ENCODE measurements at regions not wholly inside any gene's neighbourhood (a gene's known extent, or its start where the extent isn't known, plus 50 kb on each side); places are given as distances from the start of the nearest gene placed in this dataset.

- no peak for TF ChIP-seq EMX1 (CRISPR knock-in tag; IDR thresholded peaks at IDR 0.05)
- TF ChIP-seq, protein P1, sequence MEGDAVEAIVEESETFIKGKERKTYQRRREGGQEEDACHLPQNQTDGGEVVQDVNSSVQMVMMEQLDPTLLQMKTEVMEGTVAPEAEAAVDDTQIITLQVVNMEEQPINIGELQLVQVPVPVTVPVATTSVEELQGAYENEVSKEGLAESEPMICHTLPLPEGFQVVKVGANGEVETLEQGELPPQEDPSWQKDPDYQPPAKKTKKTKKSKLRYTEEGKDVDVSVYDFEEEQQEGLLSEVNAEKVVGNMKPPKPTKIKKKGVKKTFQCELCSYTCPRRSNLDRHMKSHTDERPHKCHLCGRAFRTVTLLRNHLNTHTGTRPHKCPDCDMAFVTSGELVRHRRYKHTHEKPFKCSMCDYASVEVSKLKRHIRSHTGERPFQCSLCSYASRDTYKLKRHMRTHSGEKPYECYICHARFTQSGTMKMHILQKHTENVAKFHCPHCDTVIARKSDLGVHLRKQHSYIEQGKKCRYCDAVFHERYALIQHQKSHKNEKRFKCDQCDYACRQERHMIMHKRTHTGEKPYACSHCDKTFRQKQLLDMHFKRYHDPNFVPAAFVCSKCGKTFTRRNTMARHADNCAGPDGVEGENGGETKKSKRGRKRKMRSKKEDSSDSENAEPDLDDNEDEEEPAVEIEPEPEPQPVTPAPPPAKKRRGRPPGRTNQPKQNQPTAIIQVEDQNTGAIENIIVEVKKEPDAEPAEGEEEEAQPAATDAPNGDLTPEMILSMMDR (IDR thresholded peaks at IDR 0.05), result no peak
- TF ChIP-seq MLX (CRISPR knock-in tag; IDR thresholded peaks at IDR 0.05), result no peak
- no peak for TF ChIP-seq NR3C1 (CRISPR knock-in tag; conservative IDR thresholded peaks at IDR 0.05; ENCODE audit: low read depth)
- no peak for TF ChIP-seq ATF1 (CRISPR knock-in tag; IDR thresholded peaks at IDR 0.05)
- TF ChIP-seq CREB1 (CRISPR knock-in tag; IDR thresholded peaks at IDR 0.05), result no peak
- TF ChIP-seq ESRRA (CRISPR knock-in tag; IDR thresholded peaks at IDR 0.05; ENCODE audit: borderline replicate concordance), result no peak
- no peak for TF ChIP-seq NFYB (CRISPR knock-in tag; conservative IDR thresholded peaks at IDR 0.05; ENCODE audit: low read depth)
- no peak for TF ChIP-seq ELF4 (CRISPR knock-in tag; IDR thresholded peaks at IDR 0.05; ENCODE audit: low read depth)
- no peak for TF ChIP-seq ZNF423 (CRISPR knock-in tag; IDR thresholded peaks at IDR 0.05)
- TF ChIP-seq, protein P2, sequence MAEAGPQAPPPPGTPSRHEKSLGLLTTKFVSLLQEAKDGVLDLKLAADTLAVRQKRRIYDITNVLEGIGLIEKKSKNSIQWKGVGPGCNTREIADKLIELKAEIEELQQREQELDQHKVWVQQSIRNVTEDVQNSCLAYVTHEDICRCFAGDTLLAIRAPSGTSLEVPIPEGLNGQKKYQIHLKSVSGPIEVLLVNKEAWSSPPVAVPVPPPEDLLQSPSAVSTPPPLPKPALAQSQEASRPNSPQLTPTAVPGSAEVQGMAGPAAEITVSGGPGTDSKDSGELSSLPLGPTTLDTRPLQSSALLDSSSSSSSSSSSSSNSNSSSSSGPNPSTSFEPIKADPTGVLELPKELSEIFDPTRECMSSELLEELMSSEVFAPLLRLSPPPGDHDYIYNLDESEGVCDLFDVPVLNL (CRISPR knock-in tag; IDR thresholded peaks at IDR 0.05; ENCODE audit: borderline replicate concordance, low read depth), result no peak
- TF ChIP-seq ZNF281 (CRISPR knock-in tag; IDR thresholded peaks at IDR 0.05), result no peak
- TF ChIP-seq ZNF138 (CRISPR knock-in tag; conservative IDR thresholded peaks at IDR 0.05), result no peak
- no peak for TF ChIP-seq OVOL2 (CRISPR knock-in tag; IDR thresholded peaks at IDR 0.05; ENCODE audit: borderline replicate concordance)
- no peak for TF ChIP-seq SOX15 (CRISPR knock-in tag; IDR thresholded peaks at IDR 0.05)
- no peak for TF ChIP-seq ZNF532 (CRISPR knock-in tag; IDR thresholded peaks at IDR 0.05; ENCODE audit: borderline replicate concordance)
- ChIA-PET POLR2A (no interaction called here), CTCF (no interaction called here)
- DNase-seq (ENCODE audit: low spot score) (no peak), ATAC-seq (no peak)
- H3K4me1 Mint-ChIP-seq, result peaks cover 8% of the 10 kb centered on the region; the same call in 1 of the 2 replicates
- no peaks in the 10 kb centered on the region for H3K27me3 Mint-ChIP-seq (ENCODE audit: low read depth)
- H3K4me3 Mint-ChIP-seq, result no peak overlapping the region
- peaks cover 7% of the 10 kb centered on the region for H3K36me3 Mint-ChIP-seq
- H3K9me3 Mint-ChIP-seq, result peaks cover 16% of the 10 kb centered on the region
- no peak overlapping the region for H3K27ac Mint-ChIP-seq
These were observed 343.4 kb upstream of the PAPPA start for GRCh38 chr9:115810166-115810565.

DNA sequence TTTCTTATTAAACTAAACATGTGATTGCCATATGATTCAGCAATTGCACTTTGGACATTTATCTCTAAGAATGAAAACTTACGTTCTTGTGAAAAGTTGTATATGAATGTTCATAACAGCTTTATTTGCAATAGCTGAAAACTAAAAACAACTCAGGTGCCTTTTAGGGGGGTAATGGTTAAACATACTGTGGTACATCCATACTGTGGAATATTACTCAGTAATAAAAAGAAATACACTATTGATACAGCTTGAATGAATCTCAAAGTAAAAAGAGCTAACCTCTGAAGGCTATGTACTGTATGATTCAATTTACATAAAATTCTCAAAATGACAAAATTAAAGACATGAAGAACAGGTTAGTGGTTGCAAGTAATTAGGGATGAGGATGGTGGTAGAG lies 339.5 kb upstream of the PAPPA start:
- CTCF ChIA-PET, result no interaction called here
- H3K27me3 Mint-ChIP-seq (ENCODE audit: low read depth), result no peaks in the 10 kb centered on the region
- peaks cover 9% of the 10 kb centered on the region for H3K36me3 Mint-ChIP-seq

More for the DNA sequence above, 339.5 kb upstream of the PAPPA start:
- Mint-ChIP-seq H3K27ac (no peak overlapping the region), H3K9me3 (peaks cover 16% of the 10 kb centered on the region), H3K4me3 (no peak overlapping the region), H3K4me1 (no peaks in the 10 kb centered on the region)
- DNase-seq (ENCODE audit: low spot score), result no peak
- POLR2A ChIA-PET, result no interaction called here
- no peak for ATAC-seq
- TF ChIP-seq, protein P3, sequence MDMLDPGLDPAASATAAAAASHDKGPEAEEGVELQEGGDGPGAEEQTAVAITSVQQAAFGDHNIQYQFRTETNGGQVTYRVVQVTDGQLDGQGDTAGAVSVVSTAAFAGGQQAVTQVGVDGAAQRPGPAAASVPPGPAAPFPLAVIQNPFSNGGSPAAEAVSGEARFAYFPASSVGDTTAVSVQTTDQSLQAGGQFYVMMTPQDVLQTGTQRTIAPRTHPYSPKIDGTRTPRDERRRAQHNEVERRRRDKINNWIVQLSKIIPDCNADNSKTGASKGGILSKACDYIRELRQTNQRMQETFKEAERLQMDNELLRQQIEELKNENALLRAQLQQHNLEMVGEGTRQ (CRISPR knock-in tag; IDR thresholded peaks at IDR 0.05), result no peak
- TF ChIP-seq PRRX2 (CRISPR knock-in tag; IDR thresholded peaks at IDR 0.05) (no peak), FOXJ3 (CRISPR knock-in tag; IDR thresholded peaks at IDR 0.05; ENCODE audit: borderline replicate concordance) (no peak), NFATC4 (CRISPR knock-in tag; IDR thresholded peaks at IDR 0.05) (no peak)
- TF ChIP-seq, protein P4, sequence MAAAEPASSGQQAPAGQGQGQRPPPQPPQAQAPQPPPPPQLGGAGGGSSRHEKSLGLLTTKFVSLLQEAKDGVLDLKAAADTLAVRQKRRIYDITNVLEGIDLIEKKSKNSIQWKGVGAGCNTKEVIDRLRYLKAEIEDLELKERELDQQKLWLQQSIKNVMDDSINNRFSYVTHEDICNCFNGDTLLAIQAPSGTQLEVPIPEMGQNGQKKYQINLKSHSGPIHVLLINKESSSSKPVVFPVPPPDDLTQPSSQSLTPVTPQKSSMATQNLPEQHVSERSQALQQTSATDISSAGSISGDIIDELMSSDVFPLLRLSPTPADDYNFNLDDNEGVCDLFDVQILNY (CRISPR knock-in tag; IDR thresholded peaks at IDR 0.05), result no peak
